GM13977 (cell line): ENCODE measurements at regions not wholly inside any gene's neighbourhood (a gene's known extent, or its start where the extent isn't known, plus 50 kb on each side); places are given as distances from the start of the nearest gene placed in this dataset.

Source experiments
- DNase-seq: peaks from one replicate; pipeline ENCODE4 v3.0.0; 2012; ENCODE audit warnings: low spot score
- CTCF ChIP-seq: IDR thresholded peaks from 2 replicates; pipeline ENCODE4 v1.5.1; 2012; ENCODE audit warnings: mild to moderate bottlenecking, control low read depth; ENCODE audit not compliant: insufficient read depth; ENCODE audit errors: extremely low read depth, missing control alignments
- in situ Hi-C: fragments of 300-500 bp; cut with MboI; formaldehyde crosslinking; loops from one replicate; pipeline ENCODE4 v1.12.0; 2022; ENCODE audit warnings: low sequenced_read_pairs, low pct_unique_long_range_greater_than_20kb, mixed read lengths, inconsistent platforms; ENCODE audit not compliant: unreplicated experiment

DNA sequence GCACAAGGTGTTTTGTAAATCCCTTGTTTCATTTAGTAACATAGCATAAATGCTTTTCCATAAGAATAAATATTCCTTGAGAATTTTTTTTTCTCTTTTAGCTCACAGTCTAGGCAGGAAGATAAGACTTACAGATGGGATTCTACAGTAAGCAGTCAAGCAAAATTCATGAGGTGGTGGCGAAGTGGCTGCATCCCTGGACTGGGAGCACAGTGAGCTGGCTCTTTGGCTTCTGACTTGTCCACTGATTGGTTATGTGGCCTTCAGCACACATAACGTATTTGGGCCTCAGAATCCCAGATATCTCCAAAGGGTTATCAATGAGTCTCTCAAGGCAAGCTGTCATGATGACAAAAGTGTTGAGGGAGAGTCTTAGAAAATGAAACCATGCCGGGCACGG, 99.8 kb downstream of the EBNA1BP2 start:
- DNase-seq = no peak
- no peak for TF ChIP-seq CTCF
- in situ Hi-C loops = loop anchor here (5.0 to 25.0 kb wide), 2 partner anchors 155 to 310 kb away; partner anchors contain the start of genes C1orf50 and P3H1

DNA sequence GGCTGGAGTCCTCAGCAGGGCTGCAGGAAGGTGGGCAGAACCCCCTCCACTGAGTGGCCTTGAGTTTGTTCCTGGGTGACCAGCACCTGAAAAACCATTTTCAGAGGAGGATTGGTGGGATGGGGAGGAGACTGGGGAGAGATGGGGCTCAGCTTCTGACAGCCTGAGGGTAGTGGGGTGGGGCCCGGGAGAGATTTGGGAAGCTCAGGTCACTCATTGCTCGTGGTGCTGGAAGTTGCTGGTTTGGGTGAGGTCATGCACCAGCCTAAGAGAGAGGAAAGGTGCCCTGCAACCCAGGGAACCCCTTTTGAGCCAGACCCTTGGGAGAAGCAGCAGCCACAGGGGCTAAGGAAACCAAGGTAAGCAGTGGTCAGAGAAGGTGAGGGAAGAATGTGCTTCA, 100.8 kb downstream of the EBNA1BP2 start:
- DNase-seq = no peak
- in situ Hi-C loops = loop anchor here (5.0 to 25.0 kb wide), 2 partner anchors 154 to 309 kb away; partner anchors contain the start of genes C1orf50 and P3H1
- TF ChIP-seq CTCF = no peak

- in situ Hi-C loops = loop anchor here (5.0 to 25.0 kb wide), 2 partner anchors 152 to 307 kb away; partner anchors contain the start of genes C1orf50 and P3H1
- TF ChIP-seq CTCF = no peak
- DNase-seq = no peak
Measured at GRCh38 chr1:43069461-43070050, 102.5 kb downstream of the EBNA1BP2 start.

DNA sequence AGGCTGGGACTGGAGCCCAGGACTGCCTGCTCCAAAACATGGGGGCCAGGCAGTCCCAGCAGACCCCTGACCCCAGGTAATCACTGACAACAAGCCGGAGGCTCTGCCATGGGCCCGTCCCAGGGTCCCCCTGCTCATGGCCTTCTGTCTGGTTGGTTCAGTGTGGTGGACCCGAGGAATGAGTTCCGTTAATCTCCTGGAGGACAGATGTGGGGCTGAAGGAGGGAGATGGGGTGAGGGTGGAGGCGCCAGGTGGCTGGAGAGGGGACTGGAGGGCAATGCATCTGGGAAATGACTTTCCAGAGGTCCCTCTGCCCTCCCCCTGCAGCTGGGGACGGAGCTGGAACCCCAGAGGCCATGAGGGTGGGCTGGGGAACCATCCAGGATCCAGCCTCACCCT, 103.2 kb downstream of the EBNA1BP2 start:
- DNase-seq = no peak
- TF ChIP-seq CTCF = no peak
- in situ Hi-C loops = loop anchor here (25.0 kb wide), 1 partner anchor 307 kb away; the partner anchor contains the start of genes C1orf50 and P3H1

- DNase-seq = no peak
Measured at GRCh38 chr1:43067977-43068751, 103.9 kb downstream of the EBNA1BP2 start.

More at GRCh38 chr1:43067977-43068751, 103.9 kb downstream of the EBNA1BP2 start:
- in situ Hi-C loops = loop anchor here (25.0 kb wide), 1 partner anchor 306 kb away; the partner anchor contains the start of genes C1orf50 and P3H1
- no peak for TF ChIP-seq CTCF
